Smooth muscle cell (in vitro differentiated cells): ENCODE measurements at regions not wholly inside any gene's neighbourhood (a gene's known extent, or its start where the extent isn't known, plus 50 kb on each side); places are given as distances from the start of the nearest gene placed in this dataset.
"Not testable (repeated sequence)": the region's sequence is repeated elsewhere in the genome, so short reads cannot be mapped to it uniquely, and the experiment has no call there.

ENCODE experiments used
- DNase-seq: peaks from one replicate; lab custom pipeline; 2025; ENCODE audit not compliant: unreplicated experiment; lab: John Stamatoyannopoulos, UW
- H2AFZ ChIP-seq: fragments of 200-600 bp; sonication (generic); 2 replicates; pipeline ENCODE4 v1.6.0; 2016; ENCODE audit warnings: antibody characterized with exemption, low read depth, mild to moderate bottlenecking
- H3F3A ChIP-seq: fragments of 200-600 bp; sonication (generic); 2 replicates; pipeline ENCODE4 v1.6.0; 2017; ENCODE audit warnings: antibody characterized with exemption, low read depth
- H3K27ac ChIP-seq: fragments of 200-600 bp; sonication (generic); 2 replicates; pipeline ENCODE4 v1.5.1; 2016; ENCODE audit warnings: low read depth, mild to moderate bottlenecking
- H3K27me3 ChIP-seq: fragments of 200-600 bp; sonication (generic); 2 replicates; pipeline ENCODE4 v1.6.1; 2016; ENCODE audit warnings: low read depth, mild to moderate bottlenecking
- H3K36me3 ChIP-seq: fragments of 200-600 bp; sonication (generic); 2 replicates; pipeline ENCODE4 v1.5.1; 2016; ENCODE audit warnings: low read depth
- H3K4me1 ChIP-seq: fragments of 200-600 bp; sonication (generic); 2 replicates; pipeline ENCODE4 v1.5.1; 2016; ENCODE audit warnings: low read depth
- H3K4me2 ChIP-seq: fragments of 200-600 bp; sonication (generic); 2 replicates; pipeline ENCODE4 v1.6.0; 2016; ENCODE audit warnings: mild to moderate bottlenecking
- H3K4me3 ChIP-seq: fragments of 200-600 bp; sonication (generic); 2 replicates; pipeline ENCODE4 v1.5.1; 2016; ENCODE audit warnings: mild to moderate bottlenecking
- H3K79me2 ChIP-seq: fragments of 200-600 bp; sonication (generic); 2 replicates; pipeline ENCODE4 v1.6.0; 2016; ENCODE audit warnings: low read depth, mild to moderate bottlenecking
- H3K9ac ChIP-seq: fragments of 200-600 bp; sonication (generic); 2 replicates; pipeline ENCODE4 v1.6.0; 2016; ENCODE audit warnings: low read depth
- H3K9me3 ChIP-seq: fragments of 200-600 bp; sonication (generic); replicated peaks from 2 replicates; pipeline ENCODE4 v1.5.1; 2016; ENCODE audit warnings: low read depth
- H4K20me1 ChIP-seq: fragments of 200-600 bp; sonication (generic); 2 replicates; pipeline ENCODE4 v1.6.0; 2016; ENCODE audit warnings: low read depth
- WGBS: methylation state at CpG from one replicate; pipeline ENCODE4 v1.1.7; 2016; ENCODE audit warnings: low lambda C conversion rate; 5-methylcytosine and 5-hydroxymethylcytosine counted together
- TF ChIP-seq, protein P1 (sequence below): fragments of 200-600 bp; sonication (generic); IDR thresholded peaks from 2 replicates; pipeline ENCODE4 v1.5.1; 2017; ENCODE audit warnings: borderline replicate concordance, mild to moderate bottlenecking, antibody characterized with exemption; ENCODE audit not compliant: insufficient read depth, poor library complexity, severe bottlenecking

GRCh38 chrX:69428216-69428615 is 75.9 kb upstream of the NALF2 start:
- H3K36me3 ChIP-seq: no peaks in the 10 kb centered on the region
- DNase-seq: no peak
- H3K4me2 ChIP-seq: no peak overlapping the region
- H3K27me3 ChIP-seq: no peaks in the 10 kb centered on the region
- H4K20me1 ChIP-seq: no peaks in the 10 kb centered on the region
- no peak overlapping the region for H2AFZ ChIP-seq
- H3K4me3 ChIP-seq: no peak overlapping the region
- no peaks in the 10 kb centered on the region for H3K4me1 ChIP-seq
- H3K9me3 ChIP-seq: no peaks in the 10 kb centered on the region
- WGBS: 63% methylated on average over 2 of the region's 2 CpGs
- TF ChIP-seq, protein P1, sequence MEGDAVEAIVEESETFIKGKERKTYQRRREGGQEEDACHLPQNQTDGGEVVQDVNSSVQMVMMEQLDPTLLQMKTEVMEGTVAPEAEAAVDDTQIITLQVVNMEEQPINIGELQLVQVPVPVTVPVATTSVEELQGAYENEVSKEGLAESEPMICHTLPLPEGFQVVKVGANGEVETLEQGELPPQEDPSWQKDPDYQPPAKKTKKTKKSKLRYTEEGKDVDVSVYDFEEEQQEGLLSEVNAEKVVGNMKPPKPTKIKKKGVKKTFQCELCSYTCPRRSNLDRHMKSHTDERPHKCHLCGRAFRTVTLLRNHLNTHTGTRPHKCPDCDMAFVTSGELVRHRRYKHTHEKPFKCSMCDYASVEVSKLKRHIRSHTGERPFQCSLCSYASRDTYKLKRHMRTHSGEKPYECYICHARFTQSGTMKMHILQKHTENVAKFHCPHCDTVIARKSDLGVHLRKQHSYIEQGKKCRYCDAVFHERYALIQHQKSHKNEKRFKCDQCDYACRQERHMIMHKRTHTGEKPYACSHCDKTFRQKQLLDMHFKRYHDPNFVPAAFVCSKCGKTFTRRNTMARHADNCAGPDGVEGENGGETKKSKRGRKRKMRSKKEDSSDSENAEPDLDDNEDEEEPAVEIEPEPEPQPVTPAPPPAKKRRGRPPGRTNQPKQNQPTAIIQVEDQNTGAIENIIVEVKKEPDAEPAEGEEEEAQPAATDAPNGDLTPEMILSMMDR: no peak
- H3K9ac ChIP-seq: no peak overlapping the region
- H3F3A ChIP-seq: no peaks in the 10 kb centered on the region
- H3K27ac ChIP-seq: no peak overlapping the region
- no peaks in the 10 kb centered on the region for H3K79me2 ChIP-seq

DNA sequence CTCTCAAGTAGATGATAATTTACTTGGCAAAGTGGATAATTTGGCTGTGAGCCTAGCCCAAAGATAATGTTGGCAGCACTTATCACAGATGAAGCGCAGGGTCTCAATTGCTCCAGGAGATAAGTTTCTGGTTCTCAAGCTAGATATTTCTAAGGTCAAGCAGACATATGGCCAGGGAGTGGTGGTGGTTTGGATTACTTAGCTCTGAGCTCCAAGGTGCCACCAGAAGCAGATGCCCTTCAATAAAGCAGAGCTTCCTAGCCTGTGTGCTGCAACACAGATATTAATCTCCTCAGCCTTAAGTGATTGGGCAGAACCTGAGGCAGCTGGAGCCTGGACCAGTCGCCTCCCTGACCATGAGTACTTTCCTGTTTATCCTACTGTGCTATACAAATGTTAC is 79.2 kb upstream of the NALF2 start:
- DNase-seq: no peak
- no peaks in the 10 kb centered on the region for H3K9me3 ChIP-seq
- H3K36me3 ChIP-seq: no peaks in the 10 kb centered on the region
- WGBS: 75% methylated on average over 2 of the region's 2 CpGs
- no peak overlapping the region for H3K4me2 ChIP-seq
- H3K27ac ChIP-seq: no peak overlapping the region
- no peaks in the 10 kb centered on the region for H3K27me3 ChIP-seq
- no peaks in the 10 kb centered on the region for H3K79me2 ChIP-seq
- no peaks in the 10 kb centered on the region for H3F3A ChIP-seq
- H3K9ac ChIP-seq: no peak overlapping the region
- H3K4me3 ChIP-seq: no peak overlapping the region
- no peaks in the 10 kb centered on the region for H3K4me1 ChIP-seq
- no peak overlapping the region for H2AFZ ChIP-seq
- no peaks in the 10 kb centered on the region for H4K20me1 ChIP-seq
- TF ChIP-seq, protein P1: no peak

DNA sequence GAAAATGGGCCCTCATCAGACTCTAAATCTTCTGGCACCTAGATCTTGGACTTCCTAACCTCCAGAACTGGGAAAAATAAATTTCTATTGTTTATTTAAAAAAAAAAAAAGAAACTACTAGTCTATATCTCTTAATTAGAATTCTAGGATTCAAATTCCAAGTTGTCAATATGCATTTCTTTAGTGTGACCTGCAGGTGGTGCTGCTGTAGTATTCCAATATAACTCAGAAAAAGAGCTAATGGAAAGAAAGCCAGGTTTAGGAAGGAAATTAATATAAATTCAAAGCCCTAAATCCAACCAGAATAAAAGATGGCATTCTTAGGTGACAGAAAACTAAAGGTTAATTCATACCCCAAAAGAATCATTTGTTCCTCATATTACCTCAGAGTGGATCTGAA is 80.0 kb upstream of the NALF2 start:
- Histone ChIP-seq H3F3A (no peaks in the 10 kb centered on the region), H4K20me1 (no peaks in the 10 kb centered on the region), H3K4me1 (no peaks in the 10 kb centered on the region), H3K36me3 (no peaks in the 10 kb centered on the region), H3K4me2 (no peak overlapping the region), H2AFZ (no peak overlapping the region), H3K79me2 (no peaks in the 10 kb centered on the region), H3K4me3 (no peak overlapping the region), H3K27ac (no peak overlapping the region), H3K9ac (no peak overlapping the region), H3K27me3 (no peaks in the 10 kb centered on the region), H3K9me3 (no peaks in the 10 kb centered on the region)
- TF ChIP-seq, protein P1: peak; percentile 37
- no peak for DNase-seq

- H3K79me2 ChIP-seq, H3F3A ChIP-seq, H3K4me2 ChIP-seq, H2AFZ ChIP-seq, H3K9me3 ChIP-seq, H3K4me3 ChIP-seq, H3K27me3 ChIP-seq, DNase-seq, H3K4me1 ChIP-seq, H3K27ac ChIP-seq, H4K20me1 ChIP-seq, H3K36me3 ChIP-seq, H3K9ac ChIP-seq: not testable (repeated sequence)
- no CpG with 5 or more reads among the region's 19 CpGs for WGBS
These were observed 81.9 kb upstream of the NALF2 start for GRCh38 chrX:69422208-69422607.
